Right cardiac atrium (tissue), 5 donors: ENCODE measurements at regions not wholly inside any gene's neighbourhood (a gene's known extent, or its start where the extent isn't known, plus 50 kb on each side); places are given as distances from the start of the nearest gene placed in this dataset.

Experiments
- ATAC-seq, 2 donors: fragments of 200-7000 bp; cut with Tn5 transposase; one replicate each; pipeline versions ENCODE4 v1.8.0 to v1.9.1; 2020; ENCODE audit warnings: moderate library complexity in 2 of 2, mild to moderate bottlenecking in 1 of 2
- DNase-seq, 3 donors: peaks; one replicate each; pipeline ENCODE4 v3.0.0-alpha.2; 2020
- H3K27ac ChIP-seq: one replicate; pipeline ENCODE4 v1.5.1; 2013; ENCODE audit warnings: mild to moderate bottlenecking, low read length, control low read depth, moderate library complexity
- H3K27me3 ChIP-seq: one replicate; pipeline ENCODE4 v1.6.1; 2013; ENCODE audit not compliant: control insufficient read depth, insufficient read depth
- H3K4me1 ChIP-seq: one replicate; pipeline ENCODE4 v1.6.1; 2013; ENCODE audit warnings: low read length; ENCODE audit not compliant: control insufficient read depth, insufficient read depth
- H3K4me3 ChIP-seq: one replicate; pipeline ENCODE4 v1.5.1; 2013; ENCODE audit warnings: low read length, control low read depth
- H3K9me3 ChIP-seq: one replicate; pipeline ENCODE4 v1.6.1; 2013; ENCODE audit warnings: low read length; ENCODE audit not compliant: control insufficient read depth
- WGBS: extraction: QIAGEN DNeasy Blood & Tissue Kit; methylation state at CpG from one replicate; pipeline ENCODE4 v1.1.7; 2013; 5-methylcytosine and 5-hydroxymethylcytosine counted together
- intact Hi-C, 4 donors: fragments of 100-400 bp; cut with DNase I; formaldehyde crosslinking; loops; one replicate each; pipeline versions ENCODE4 v1.11.0 to v1.14.0; 2022 to 2023
- donor health status: healthy with polysubstance abuse.
- donor health status: DM: no; HTN: yes; CAD: no.
- donor health status: DM: no; HTN: no; CAD: no.
- donor health status: DM: no; HTN: yes; CAD: no; lungs with severe emphysema.
- donor health status: DM: yes; HTN: yes; CAD: no.

GRCh38 chr7:45455662-45456061 is 118.5 kb upstream of the ADCY1 start:
- Histone ChIP-seq H3K9me3 (no peaks in the 10 kb centered on the region), H3K4me1 (no peaks in the 10 kb centered on the region), H3K27me3 (no peaks in the 10 kb centered on the region), H3K4me3 (no peak overlapping the region), H3K27ac (no peak overlapping the region)
- ATAC-seq: no peak
- DNase-seq: no peak
- WGBS: 73% methylated on average over 4 of the region's 4 CpGs
- intact Hi-C loops: no loop called here

- DNase-seq (no peak), ATAC-seq (no peak)
- no peaks in the 10 kb centered on the region for H3K9me3 ChIP-seq
- H3K4me1 ChIP-seq: no peaks in the 10 kb centered on the region
- no peak overlapping the region for H3K27ac ChIP-seq
- WGBS: 69% methylated on average over 5 of the region's 5 CpGs
- intact Hi-C loops: no loop called here
- H3K27me3 ChIP-seq: no peaks in the 10 kb centered on the region
- no peak overlapping the region for H3K4me3 ChIP-seq
Measured at GRCh38 chr7:45456105-45456504, 118.1 kb upstream of the ADCY1 start.

GRCh38 chr7:45456747-45457524 is 117.2 kb upstream of the ADCY1 start:
- Histone ChIP-seq H3K27me3 (no peaks in the 10 kb centered on the region), H3K9me3 (no peaks in the 10 kb centered on the region), H3K4me1 (no peaks in the 10 kb centered on the region), H3K4me3 (no peak overlapping the region), H3K27ac (no peak overlapping the region)
- DNase-seq (no peak), ATAC-seq (no peak)
- intact Hi-C loops: no loop called here
- 87% methylated on average over 5 of the region's 5 CpGs for WGBS

- no peak for DNase-seq
- intact Hi-C loops: no loop called here
- Histone ChIP-seq H3K27ac (no peak overlapping the region), H3K27me3 (no peaks in the 10 kb centered on the region), H3K4me3 (no peak overlapping the region), H3K9me3 (no peaks in the 10 kb centered on the region), H3K4me1 (no peaks in the 10 kb centered on the region)
- ATAC-seq: no peak
- WGBS: 58% methylated on average over 3 of the region's 3 CpGs
Measured at GRCh38 chr7:45457591-45457990, 116.6 kb upstream of the ADCY1 start.

GRCh38 chr7:45459476-45459875 is 114.7 kb upstream of the ADCY1 start:
- Histone ChIP-seq H3K27me3 (no peaks in the 10 kb centered on the region), H3K4me1 (no peaks in the 10 kb centered on the region), H3K9me3 (no peaks in the 10 kb centered on the region), H3K27ac (no peak overlapping the region), H3K4me3 (no peak overlapping the region)
- 61% methylated on average over 4 of the region's 4 CpGs for WGBS
- ATAC-seq (no peak), DNase-seq (no peak)
- intact Hi-C loops: no loop called here

- ATAC-seq: no peak
- 87% methylated on average over 3 of the region's 3 CpGs for WGBS
Measured at GRCh38 chr7:45460379-45460778, 113.8 kb upstream of the ADCY1 start.

GRCh38 chr7:45461026-45461425 is 113.1 kb upstream of the ADCY1 start:
- Histone ChIP-seq H3K4me3 (no peak overlapping the region), H3K4me1 (no peaks in the 10 kb centered on the region), H3K9me3 (no peaks in the 10 kb centered on the region), H3K27ac (no peak overlapping the region), H3K27me3 (no peaks in the 10 kb centered on the region)
- ATAC-seq: no peak
- 75% methylated on average over 3 of the region's 3 CpGs for WGBS
- intact Hi-C loops: no loop called here
- no peak for DNase-seq

More at GRCh38 chr7:45460379-45460778, 113.8 kb upstream of the ADCY1 start:
- DNase-seq: no peak
- Histone ChIP-seq H3K4me1 (no peaks in the 10 kb centered on the region), H3K27ac (no peak overlapping the region), H3K27me3 (no peaks in the 10 kb centered on the region), H3K4me3 (no peak overlapping the region), H3K9me3 (no peaks in the 10 kb centered on the region)
- intact Hi-C loops: no loop called here

- intact Hi-C loops: no loop called here
- DNase-seq (no peak), ATAC-seq (no peak)
- Histone ChIP-seq H3K27ac (no peak overlapping the region), H3K4me1 (no peaks in the 10 kb centered on the region), H3K27me3 (no peaks in the 10 kb centered on the region), H3K9me3 (no peaks in the 10 kb centered on the region), H3K4me3 (no peak overlapping the region)
- 59% methylated on average over 1 of the region's 1 CpG for WGBS
Measured at GRCh38 chr7:45469103-45469502, 105.1 kb upstream of the ADCY1 start.

GRCh38 chr7:45470031-45470430 is 104.1 kb upstream of the ADCY1 start:
- H3K4me1 ChIP-seq: no peaks in the 10 kb centered on the region
- intact Hi-C loops: no loop called here
- 73% methylated on average over 3 of the region's 3 CpGs for WGBS
- H3K4me3 ChIP-seq: no peak overlapping the region
- no peak overlapping the region for H3K27ac ChIP-seq
- ATAC-seq (peak in 1 of 2 donors; percentile 43), DNase-seq (no peak)
- no peaks in the 10 kb centered on the region for H3K9me3 ChIP-seq
- no peaks in the 10 kb centered on the region for H3K27me3 ChIP-seq

GRCh38 chr7:45479781-45480180 is 94.4 kb upstream of the ADCY1 start:
- Histone ChIP-seq H3K9me3 (no peaks in the 10 kb centered on the region), H3K27me3 (no peaks in the 10 kb centered on the region), H3K4me3 (no peak overlapping the region), H3K27ac (no peak overlapping the region), H3K4me1 (no peaks in the 10 kb centered on the region)
- intact Hi-C loops: no loop called here
- ATAC-seq (no peak), DNase-seq (no peak)
- 76% methylated on average over 3 of the region's 3 CpGs for WGBS

GRCh38 chr7:45482451-45482850 is 91.7 kb upstream of the ADCY1 start:
- Histone ChIP-seq H3K27me3 (no peaks in the 10 kb centered on the region), H3K4me3 (no peak overlapping the region), H3K9me3 (no peaks in the 10 kb centered on the region), H3K27ac (no peak overlapping the region), H3K4me1 (no peaks in the 10 kb centered on the region)
- intact Hi-C loops: no loop called here
- ATAC-seq (no peak), DNase-seq (no peak)
- WGBS: 76% methylated on average over 3 of the region's 3 CpGs

GRCh38 chr7:45484094-45484493 is 90.1 kb upstream of the ADCY1 start:
- no peak for ATAC-seq
- H3K9me3 ChIP-seq: no peaks in the 10 kb centered on the region
- intact Hi-C loops: no loop called here
- H3K4me3 ChIP-seq: no peak overlapping the region
- peak in 1 of 3 donors; percentile 32 for DNase-seq
- H3K27me3 ChIP-seq: no peaks in the 10 kb centered on the region
- H3K27ac ChIP-seq: no peak overlapping the region
- WGBS: 30% methylated on average over 7 of the region's 7 CpGs
- no peaks in the 10 kb centered on the region for H3K4me1 ChIP-seq
